A549 (cell line): ENCODE measurements at regions not wholly inside any gene's neighbourhood (a gene's known extent, or its start where the extent isn't known, plus 50 kb on each side); places are given as distances from the start of the nearest gene placed in this dataset.

Source experiments
- ATAC-seq, 2 experiments: fragments of 200-7000 bp in 1 of 2; fragments of >200 bp in 1 of 2; cut with Nextera tagmentation in 1 of 2; cut with Tn5 transposase in 1 of 2; 3 replicates each; pipeline versions ENCODE4 v1.8.0 to v1.9.1; 2018 to 2020; ENCODE audit warnings: mild to moderate bottlenecking in 1 of 2, moderate library complexity in 1 of 2
- CTCF ChIA-PET: fragments of 300-600 bp; sonication (Branson Sonifier 250); formaldehyde crosslinking; extraction: SDS; loops from one replicate; lab custom pipeline; 2021; ENCODE audit warnings: antibody characterized with exemption, inconsistent platforms; lab: Yijun Ruan, JAX
- POLR2A ChIA-PET: fragments of 350-600 bp; formaldehyde crosslinking; extraction: SDS; loops from one replicate; lab custom pipeline; 2021; ENCODE audit warnings: antibody characterized with exemption, inconsistent platforms; lab: Yijun Ruan, JAX
- DNase-seq, 2 experiments: peaks; one replicate each; pipeline versions ENCODE4 v3.0.0 to v3.0.0-alpha.2; 2011 to 2016; ENCODE audit warnings: low read depth in 1 of 2, low spot score in 1 of 2
- FAIRE-seq: peaks from 2 replicates; lab custom pipeline; 2011; peaks lifted over from hg19 to GRCh38; lab: Jason Lieb, UNC
- H3K27ac ChIP-seq, 2 experiments: fragments of >200 bp; sonication (Bioruptor Twin); formaldehyde crosslinking; 3 replicates each; pipeline ENCODE4 v1.5.1; 2016 to 2017
- H3K4me1 ChIP-seq: fragments of >200 bp; sonication (Bioruptor Twin); formaldehyde crosslinking; 3 replicates; pipeline ENCODE4 v1.6.1; 2016
- H3K4me2 ChIP-seq: fragments of >200 bp; sonication (Bioruptor Twin); formaldehyde crosslinking; 3 replicates; pipeline ENCODE4 v1.6.1; 2016
- H3K4me3 ChIP-seq: fragments of >200 bp; sonication (Bioruptor Twin); formaldehyde crosslinking; 3 replicates; pipeline ENCODE4 v1.5.1; 2016
- H3K9me3 ChIP-seq: fragments of >200 bp; sonication (Bioruptor Twin); formaldehyde crosslinking; 3 replicates; pipeline ENCODE4 v1.6.1; 2016
- CBX2 ChIP-seq: fragments of 200-600 bp; sonication (generic); IDR thresholded peaks from 2 replicates; pipeline ENCODE4 v1.6.1; 2016; ENCODE audit warnings: low read depth, mild to moderate bottlenecking, borderline replicate concordance
- CBX8 ChIP-seq: fragments of 200-600 bp; sonication (generic); IDR thresholded peaks from 2 replicates; pipeline ENCODE4 v1.6.1; 2016
- CEBPB ChIP-seq, 2 experiments: fragments of >200 bp in 1 of 2; sonication (Bioruptor Twin) in 1 of 2; formaldehyde crosslinking in 1 of 2; IDR thresholded peaks; 2 replicates each; pipeline ENCODE4 v1.6.1; 2012 to 2016
- CHD2 ChIP-seq: fragments of 150-350 bp; IDR thresholded peaks from 2 replicates; pipeline ENCODE4 v1.6.1; 2014; ENCODE audit warnings: low read length; ENCODE audit not compliant: partially characterized antibody
- CHD4 ChIP-seq: fragments of 200-600 bp; sonication (generic); IDR thresholded peaks from 2 replicates; pipeline ENCODE4 v1.6.1; 2016; ENCODE audit warnings: antibody characterized with exemption, mild to moderate bottlenecking, borderline replicate concordance
- E2F6 ChIP-seq: IDR thresholded peaks from 2 replicates; pipeline ENCODE4 v1.6.1; 2012; ENCODE audit warnings: low read depth, borderline replicate concordance
- EHF ChIP-seq: fragments of 250-450 bp; sonication (Bioruptor Pico); IDR thresholded peaks from 2 replicates; pipeline ENCODE4 v1.5.0; 2020; ENCODE audit warnings: mild to moderate bottlenecking
- EP300 ChIP-seq, 2 experiments: fragments of >200 bp; sonication (Bioruptor Twin); formaldehyde crosslinking; IDR thresholded peaks; 2 replicates in 1 of 2; 3 replicates in 1 of 2; pipeline ENCODE4 v1.6.1; 2016 to 2017
- ESRRA ChIP-seq: fragments of 150-350 bp; IDR thresholded peaks from 2 replicates; pipeline ENCODE4 v1.6.1; 2014; ENCODE audit warnings: mild to moderate bottlenecking, low read length, borderline replicate concordance
- FOSB ChIP-seq: fragments of 250-450 bp; sonication (Bioruptor Pico); IDR thresholded peaks from 2 replicates; pipeline ENCODE4 v1.5.0; 2020; ENCODE audit warnings: mild to moderate bottlenecking, moderate library complexity
- FOSL2 ChIP-seq, 2 experiments: fragments of 450-650 bp in 1 of 2; fragments of >200 bp in 1 of 2; sonication (Bioruptor Twin) in 1 of 2; formaldehyde crosslinking; IDR thresholded peaks; 2 replicates each; pipeline versions ENCODE4 v1.5.0 to v1.6.1; 2016 to 2020; ENCODE audit warnings: mild to moderate bottlenecking in 1 of 2, moderate library complexity in 1 of 2
- GATA3 ChIP-seq: IDR thresholded peaks from 2 replicates; pipeline ENCODE4 v1.6.1; 2012; ENCODE audit warnings: borderline replicate concordance
- HEYL ChIP-seq: fragments of 250-450 bp; sonication (Bioruptor Pico); IDR thresholded peaks from 2 replicates; pipeline ENCODE4 v1.8.0; 2021; ENCODE audit warnings: mild to moderate bottlenecking, moderate library complexity
- HOXA7 ChIP-seq: fragments of 250-450 bp; sonication (Bioruptor Pico); IDR thresholded peaks from 2 replicates; pipeline ENCODE4 v1.5.0; 2020; ENCODE audit warnings: mild to moderate bottlenecking, moderate library complexity
- HOXB5 ChIP-seq: fragments of 250-450 bp; sonication (Bioruptor Pico); IDR thresholded peaks from 2 replicates; pipeline ENCODE4 v1.5.0; 2020; ENCODE audit warnings: mild to moderate bottlenecking, moderate library complexity
- JUN ChIP-seq, 2 experiments: fragments of >200 bp; sonication (Bioruptor Twin); formaldehyde crosslinking; IDR thresholded peaks; 2 replicates in 1 of 2; 3 replicates in 1 of 2; pipeline ENCODE4 v1.6.1; 2016 to 2017
- JUNB ChIP-seq: fragments of >200 bp; sonication (Bioruptor Twin); formaldehyde crosslinking; IDR thresholded peaks from 2 replicates; pipeline ENCODE4 v1.6.1; 2016
- KDM1A ChIP-seq: fragments of 200-600 bp; sonication (generic); IDR thresholded peaks from 2 replicates; pipeline ENCODE4 v1.6.1; 2016; ENCODE audit warnings: low read depth, mild to moderate bottlenecking
- KDM5A ChIP-seq: fragments of 200-600 bp; sonication (generic); IDR thresholded peaks from 2 replicates; pipeline ENCODE4 v1.6.1; 2016; ENCODE audit warnings: antibody characterized with exemption, mild to moderate bottlenecking
- MAX ChIP-seq: IDR thresholded peaks from 2 replicates; pipeline ENCODE4 v1.6.1; 2012
- MAZ ChIP-seq: fragments of 150-350 bp; IDR thresholded peaks from 2 replicates; pipeline ENCODE4 v1.6.1; 2014; ENCODE audit warnings: antibody characterized with exemption, low read depth, low read length, borderline replicate concordance
- MYC ChIP-seq: IDR thresholded peaks from 2 replicates; pipeline ENCODE4 v1.6.1; 2012; ENCODE audit warnings: mild to moderate bottlenecking, inconsistent platforms, low read length, improper control_type of control experiment, borderline replicate concordance
- NR3C1 ChIP-seq: fragments of >200 bp; sonication (Bioruptor Twin); formaldehyde crosslinking; IDR thresholded peaks from 3 replicates; pipeline ENCODE4 v1.6.1; 2017
- POLR2AphosphoS2 ChIP-seq: conservative IDR thresholded peaks from 2 replicates; pipeline ENCODE4 v1.6.1; 2012; ENCODE audit warnings: low read length, improper control_type of control experiment, inconsistent platforms
- RAD21 ChIP-seq, 2 experiments: fragments of >200 bp in 1 of 2; sonication (Bioruptor Twin) in 1 of 2; formaldehyde crosslinking in 1 of 2; IDR thresholded peaks in 1 of 2; conservative IDR thresholded peaks in 1 of 2; 2 replicates in 1 of 2; 3 replicates in 1 of 2; pipeline ENCODE4 v1.6.1; 2012 to 2018; ENCODE audit warnings: inconsistent platforms in 1 of 2
- RCOR1 ChIP-seq: fragments of 150-350 bp; IDR thresholded peaks from 2 replicates; pipeline ENCODE4 v1.6.1; 2014; ENCODE audit warnings: antibody characterized with exemption, low read length, low read depth
- SMC3 ChIP-seq: fragments of >200 bp; sonication (Bioruptor Twin); formaldehyde crosslinking; IDR thresholded peaks from 3 replicates; pipeline ENCODE4 v1.6.1; 2018; ENCODE audit warnings: inconsistent platforms
- SREBF2 ChIP-seq: fragments of 450-650 bp; IDR thresholded peaks from 2 replicates; pipeline ENCODE4 v1.6.1; 2014; ENCODE audit warnings: mild to moderate bottlenecking, moderate library complexity
- WGBS: methylation state at CpG from one replicate; pipeline ENCODE4 v1.1.6; 2017; ENCODE audit errors: missing lambda C conversion rate; 5-methylcytosine and 5-hydroxymethylcytosine counted together
- TF ChIP-seq, protein P1 (sequence below): fragments of 450-650 bp; IDR thresholded peaks from 2 replicates; pipeline ENCODE4 v1.6.1; 2014; ENCODE audit warnings: antibody characterized with exemption
- TF ChIP-seq, protein P2 (sequence below): fragments of 250-450 bp; sonication (Bioruptor Pico); IDR thresholded peaks from 2 replicates; pipeline ENCODE4 v1.5.0; 2020; ENCODE audit warnings: low read depth, mild to moderate bottlenecking, moderate library complexity
- TF ChIP-seq, protein P3 (sequence below): fragments of >200 bp; sonication (Bioruptor Twin); formaldehyde crosslinking; IDR thresholded peaks from 3 replicates; pipeline ENCODE4 v1.6.1; 2016

- no peak overlapping the region for H3K4me2 ChIP-seq
- H3K4me3 ChIP-seq = no peak overlapping the region
- 26% methylated on average over 2 of the region's 2 CpGs for WGBS
- ChIA-PET POLR2A (no interaction called here), CTCF (interaction anchor here (0.7 kb wide), 1 partner anchor 733 kb away, joined by 3 read pairs; no protein-coding TSS in a partner anchor)
- TF ChIP-seq NR3C1 = no peak
- TF ChIP-seq EHF (CRISPR knock-in tag) = no peak
- no peak for TF ChIP-seq MAX
- TF ChIP-seq RCOR1 = no peak
- TF ChIP-seq HOXB5 = no peak
- TF ChIP-seq HOXA7 = no peak
- TF ChIP-seq EP300 (IDR thresholded peaks at IDR 0.05) = no peak
- no peak for TF ChIP-seq CHD4
- no peak for TF ChIP-seq HEYL
- no peak for TF ChIP-seq MYC
- no peak overlapping the region for H3K27ac ChIP-seq
- no peaks in the 10 kb centered on the region for H3K9me3 ChIP-seq
- H3K4me1 ChIP-seq = no peaks in the 10 kb centered on the region
- ATAC-seq = no peak
- no peak for FAIRE-seq
- DNase-seq = no peak
These were observed 60.9 kb upstream of the SYN3 start for GRCh38 chr22:33119044-33119443.

- CTCF ChIA-PET = no interaction called here
- TF ChIP-seq KDM1A = no peak
- TF ChIP-seq JUNB = no peak
- no peak for TF ChIP-seq FOSB (CRISPR knock-in tag)
- no peak for TF ChIP-seq MAZ
- TF ChIP-seq RCOR1 = no peak
- no peak for TF ChIP-seq CBX2
- TF ChIP-seq CBX8 = no peak
These were observed 59.6 kb upstream of the SYN3 start for GRCh38 chr22:33117821-33118220.

DNA sequence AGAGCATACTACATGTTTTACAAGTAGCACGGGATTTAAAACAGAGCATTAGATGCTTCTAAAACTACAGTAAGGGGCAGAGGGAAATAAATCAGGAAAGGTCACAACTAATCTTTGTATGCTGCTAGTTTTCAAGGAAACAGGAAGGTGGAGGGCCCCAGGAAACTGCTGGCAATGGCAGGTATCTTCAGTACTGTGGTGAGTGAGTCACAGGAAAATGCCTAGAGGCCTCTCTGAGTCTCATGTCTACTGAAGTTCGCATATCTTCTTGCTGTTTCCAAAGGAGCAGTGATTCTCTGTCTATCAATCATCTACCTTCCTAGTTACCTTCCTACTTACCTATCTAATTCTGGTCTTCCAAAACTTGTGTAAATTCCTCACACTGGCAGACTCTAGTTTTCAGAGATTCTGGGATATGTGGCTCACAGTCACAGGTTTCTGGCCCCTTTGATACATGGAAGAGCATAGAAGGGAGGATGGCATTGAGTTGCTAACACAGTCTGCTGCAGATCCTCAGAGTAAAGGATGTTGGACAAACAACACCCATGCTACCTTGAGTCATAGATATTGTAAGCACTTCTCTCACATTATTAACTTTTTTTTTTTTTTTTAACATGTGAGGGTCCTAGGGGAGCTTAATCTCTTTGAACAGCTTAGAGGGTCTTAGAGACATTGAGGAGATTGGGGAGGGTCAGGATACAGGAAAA is 58.8 kb upstream of the SYN3 start:
- H3K27ac ChIP-seq = no peak overlapping the region
- no peak for DNase-seq
- CTCF ChIA-PET = no interaction called here
- no peak for ATAC-seq
- 16% methylated on average over 2 of the region's 2 CpGs for WGBS
- FAIRE-seq = no peak
- H3K9me3 ChIP-seq = no peaks in the 10 kb centered on the region
- no peaks in the 10 kb centered on the region for H3K4me1 ChIP-seq
- POLR2A ChIA-PET = no interaction called here
- no peak for TF ChIP-seq NR3C1
- TF ChIP-seq, protein P1, sequence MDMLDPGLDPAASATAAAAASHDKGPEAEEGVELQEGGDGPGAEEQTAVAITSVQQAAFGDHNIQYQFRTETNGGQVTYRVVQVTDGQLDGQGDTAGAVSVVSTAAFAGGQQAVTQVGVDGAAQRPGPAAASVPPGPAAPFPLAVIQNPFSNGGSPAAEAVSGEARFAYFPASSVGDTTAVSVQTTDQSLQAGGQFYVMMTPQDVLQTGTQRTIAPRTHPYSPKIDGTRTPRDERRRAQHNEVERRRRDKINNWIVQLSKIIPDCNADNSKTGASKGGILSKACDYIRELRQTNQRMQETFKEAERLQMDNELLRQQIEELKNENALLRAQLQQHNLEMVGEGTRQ = no peak
- no peak for TF ChIP-seq E2F6
- no peak for TF ChIP-seq ESRRA
- no peak overlapping the region for H3K4me2 ChIP-seq
- H3K4me3 ChIP-seq = no peak overlapping the region

More at GRCh38 chr22:33117821-33118220, 59.6 kb upstream of the SYN3 start:
- ATAC-seq (no peak), FAIRE-seq (no peak), DNase-seq (no peak)
- no peak overlapping the region for H3K4me2 ChIP-seq
- H3K27ac ChIP-seq = no peak overlapping the region
- H3K4me3 ChIP-seq = no peak overlapping the region
- POLR2A ChIA-PET = no interaction called here
- H3K9me3 ChIP-seq = no peaks in the 10 kb centered on the region
- no peaks in the 10 kb centered on the region for H3K4me1 ChIP-seq

GRCh38 chr22:33114565-33114964 is 56.4 kb upstream of the SYN3 start:
- no peak for FAIRE-seq
- TF ChIP-seq, protein P2, sequence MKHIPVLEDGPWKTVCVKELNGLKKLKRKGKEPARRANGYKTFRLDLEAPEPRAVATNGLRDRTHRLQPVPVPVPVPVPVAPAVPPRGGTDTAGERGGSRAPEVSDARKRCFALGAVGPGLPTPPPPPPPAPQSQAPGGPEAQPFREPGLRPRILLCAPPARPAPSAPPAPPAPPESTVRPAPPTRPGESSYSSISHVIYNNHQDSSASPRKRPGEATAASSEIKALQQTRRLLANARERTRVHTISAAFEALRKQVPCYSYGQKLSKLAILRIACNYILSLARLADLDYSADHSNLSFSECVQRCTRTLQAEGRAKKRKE = no peak
- TF ChIP-seq CHD2 = no peak
- no peak for TF ChIP-seq MYC
- no peak for TF ChIP-seq RCOR1
- TF ChIP-seq KDM5A = no peak
- no peak for TF ChIP-seq FOSL2 (IDR thresholded peaks at IDR 0.05)
- TF ChIP-seq FOSL2 (CRISPR knock-in tag; IDR thresholded peaks at IDR 0.05) = no peak
- TF ChIP-seq SMC3 = no peak
- no peak for TF ChIP-seq HOXA7
- TF ChIP-seq JUNB = no peak
- no peak for TF ChIP-seq JUN (IDR thresholded peaks at IDR 0.05)
- TF ChIP-seq POLR2AphosphoS2 = no peak
- TF ChIP-seq, protein P3, sequence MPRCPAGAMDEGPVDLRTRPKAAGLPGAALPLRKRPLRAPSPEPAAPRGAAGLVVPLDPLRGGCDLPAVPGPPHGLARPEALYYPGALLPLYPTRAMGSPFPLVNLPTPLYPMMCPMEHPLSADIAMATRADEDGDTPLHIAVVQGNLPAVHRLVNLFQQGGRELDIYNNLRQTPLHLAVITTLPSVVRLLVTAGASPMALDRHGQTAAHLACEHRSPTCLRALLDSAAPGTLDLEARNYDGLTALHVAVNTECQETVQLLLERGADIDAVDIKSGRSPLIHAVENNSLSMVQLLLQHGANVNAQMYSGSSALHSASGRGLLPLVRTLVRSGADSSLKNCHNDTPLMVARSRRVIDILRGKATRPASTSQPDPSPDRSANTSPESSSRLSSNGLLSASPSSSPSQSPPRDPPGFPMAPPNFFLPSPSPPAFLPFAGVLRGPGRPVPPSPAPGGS = no peak
- TF ChIP-seq CEBPB (IDR thresholded peaks at IDR 0.05) = no peak
- no peak for TF ChIP-seq SREBF2
- no peak for TF ChIP-seq RAD21 (conservative IDR thresholded peaks at IDR 0.05 in 1 of 2, IDR thresholded peaks at IDR 0.05 in 1 of 2)
- no peak for TF ChIP-seq GATA3

More at GRCh38 chr22:33114565-33114964, 56.4 kb upstream of the SYN3 start:
- no peak overlapping the region for H3K4me2 ChIP-seq
- H3K9me3 ChIP-seq = no peaks in the 10 kb centered on the region
- H3K4me1 ChIP-seq = no peaks in the 10 kb centered on the region
- POLR2A ChIA-PET = no interaction called here
- no peak overlapping the region for H3K4me3 ChIP-seq
- DNase-seq (no peak), ATAC-seq (no peak)
- H3K27ac ChIP-seq = no peak overlapping the region
- CTCF ChIA-PET = interaction anchor here (1.2 kb wide), 1 partner anchor 96 kb away, joined by 4 read pairs; no protein-coding TSS in a partner anchor
